ENCODE measurements at regions not wholly inside any gene's neighbourhood (a gene's known extent, or its start where the extent isn't known, plus 50 kb on each side); places are given as distances from the start of the nearest gene placed in this dataset.

DNA sequence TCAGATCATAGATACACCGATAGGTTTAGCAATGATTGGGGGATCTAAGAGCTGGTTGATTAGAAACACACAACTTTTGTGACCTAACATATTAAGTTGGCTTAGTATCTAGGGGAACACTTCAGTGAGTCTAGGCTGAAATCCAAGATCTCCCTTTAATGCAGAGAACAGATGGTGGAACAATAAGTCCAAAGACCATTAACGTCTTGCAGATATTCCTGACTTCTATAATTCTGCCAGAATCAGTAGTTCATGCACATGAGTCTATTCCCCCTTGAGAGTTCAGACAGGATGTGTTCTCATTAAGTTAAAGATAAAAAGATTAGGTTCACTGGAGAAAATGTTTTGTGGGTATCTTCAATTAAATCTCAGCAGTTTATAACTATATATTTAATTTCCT, 506.5 kb downstream of the TSN start:
- ATAC-seq = no peak
- no peak for DNase-seq (ENCODE audit: low spot score in 2 of 2)
- no peaks in the 10 kb centered on the region for H3K36me3 Mint-ChIP-seq
- no peak overlapping the region for H3K27ac Mint-ChIP-seq
- H3K9me3 Mint-ChIP-seq = no peaks in the 10 kb centered on the region

GRCh38 chr2:122263746-122264145, 508.3 kb downstream of the TSN start:
- H3K36me3 Mint-ChIP-seq = no peaks in the 10 kb centered on the region
- H3K9me3 Mint-ChIP-seq = no peaks in the 10 kb centered on the region
- ATAC-seq (no peak), DNase-seq (ENCODE audit: low spot score in 2 of 2) (no peak)
- H3K27ac Mint-ChIP-seq = no peak overlapping the region

DNA sequence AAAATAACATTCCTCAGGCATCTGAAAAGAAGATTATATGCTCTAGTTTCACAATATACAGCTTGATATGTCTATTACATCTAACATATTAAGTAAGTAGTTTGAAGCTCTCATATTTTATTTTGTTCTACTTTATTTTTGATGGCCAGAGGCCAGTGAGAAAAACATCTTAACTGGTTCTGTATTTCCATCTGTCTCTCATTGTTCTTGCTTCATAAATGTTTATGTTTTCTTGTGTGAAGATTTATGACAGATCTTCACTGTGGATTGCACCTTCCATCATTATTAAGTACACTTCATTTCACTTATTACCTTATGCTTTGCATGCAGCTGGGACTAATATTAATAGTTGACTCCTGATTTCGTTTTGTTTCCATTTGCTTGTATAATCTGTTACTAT, 511.2 kb downstream of the TSN start:
- Mint-ChIP-seq H3K36me3 (no peaks in the 10 kb centered on the region), H3K9me3 (no peaks in the 10 kb centered on the region), H3K27ac (no peak overlapping the region)
- no peak for ATAC-seq
- DNase-seq (ENCODE audit: low spot score in 2 of 2) = no peak

GRCh38 chr2:122267947-122268346, 512.5 kb downstream of the TSN start:
- H3K27ac Mint-ChIP-seq = no peak overlapping the region
- DNase-seq (ENCODE audit: low spot score in 2 of 2) = no peak
- H3K36me3 Mint-ChIP-seq = no peaks in the 10 kb centered on the region
- peaks cover 0 to under 1% of the 10 kb centered on the region in 2 donors for H3K9me3 Mint-ChIP-seq
- ATAC-seq = no peak

- peaks cover 5 to 9% of the 10 kb centered on the region in 2 donors for H3K9me3 Mint-ChIP-seq
- no peak for ATAC-seq
- H3K27ac Mint-ChIP-seq = no peak overlapping the region
- DNase-seq (ENCODE audit: low spot score in 2 of 2) = no peak
- no peaks in the 10 kb centered on the region for H3K36me3 Mint-ChIP-seq
These were observed 518.5 kb downstream of the TSN start for GRCh38 chr2:122273785-122274419.

DNA sequence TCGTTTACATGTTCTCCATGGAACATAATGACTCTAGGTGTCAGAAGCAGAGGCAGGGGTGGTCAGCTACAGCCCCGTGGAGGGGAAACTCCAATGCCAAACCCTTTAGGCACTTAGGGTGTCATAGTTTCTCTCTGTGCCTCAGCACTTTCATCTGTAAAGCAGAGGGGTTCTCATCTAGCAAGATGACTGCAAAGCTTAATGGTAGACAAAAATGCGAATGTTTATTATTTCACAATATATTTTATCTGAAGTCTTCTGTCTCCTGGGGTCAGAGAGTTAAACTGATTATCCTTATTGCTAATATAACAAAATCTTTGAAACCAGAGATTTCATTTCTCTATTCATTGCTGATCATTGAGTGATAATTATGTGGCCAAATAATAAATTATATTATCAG, 522.5 kb downstream of the TSN start:
- peaks cover 9 to 17% of the 10 kb centered on the region in 2 donors for H3K9me3 Mint-ChIP-seq
- ATAC-seq = no peak
- no peak overlapping the region for H3K27ac Mint-ChIP-seq
- H3K36me3 Mint-ChIP-seq = no peaks in the 10 kb centered on the region
- no peak for DNase-seq (ENCODE audit: low spot score in 2 of 2)

DNA sequence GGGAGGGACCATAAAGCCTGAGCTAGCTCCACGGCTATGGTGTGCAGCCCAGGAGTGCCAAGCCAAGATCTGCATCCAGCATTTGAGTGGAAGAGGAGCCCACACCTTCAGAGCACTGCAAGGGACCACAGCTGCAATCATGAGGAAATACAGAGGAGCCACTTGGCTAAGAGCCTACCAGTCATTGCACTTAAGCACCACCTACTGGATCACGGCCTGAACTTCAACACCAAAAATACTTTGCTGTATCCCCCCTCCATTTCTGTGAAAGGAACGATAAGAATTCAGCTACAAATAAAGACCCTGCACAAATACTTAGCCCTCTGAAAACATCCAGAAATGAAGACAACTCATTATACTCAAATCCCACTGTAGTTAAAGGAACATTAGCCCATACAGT, 545.3 kb downstream of the TSN start:
- ATAC-seq (no peak), DNase-seq (ENCODE audit: low spot score in 2 of 2) (no peak)
- Mint-ChIP-seq H3K9me3 (peaks cover 19 to 42% of the 10 kb centered on the region in 2 donors), H3K36me3 (peaks cover 0 to 4% of the 10 kb centered on the region in 2 donors), H3K27ac (no peak overlapping the region)

DNA sequence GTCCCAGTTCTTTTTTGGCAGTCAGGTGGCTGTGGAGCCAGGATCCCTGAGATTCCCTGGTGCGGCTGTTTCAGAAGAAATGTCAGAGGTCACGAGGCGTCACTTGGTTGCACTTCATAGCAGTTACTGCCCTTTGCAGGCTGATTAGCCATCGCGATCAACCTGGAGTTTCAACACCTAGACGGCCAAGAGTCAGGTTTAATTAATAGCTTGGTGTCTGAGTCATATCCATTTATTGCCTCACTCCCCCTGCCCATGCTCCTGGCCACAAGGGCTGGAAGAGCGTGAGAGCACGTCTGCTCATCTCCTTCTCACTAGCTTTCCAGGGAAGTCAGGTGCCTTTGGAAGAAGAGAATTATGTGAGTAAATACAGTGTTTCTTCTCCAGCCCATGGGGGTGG, 552.3 kb downstream of the TSN start:
- Mint-ChIP-seq H3K9me3 (peaks cover 4 to 15% of the 10 kb centered on the region in 2 donors), H3K27ac (no peak overlapping the region), H3K36me3 (no peaks in the 10 kb centered on the region)
- ATAC-seq (no peak), DNase-seq (ENCODE audit: low spot score in 2 of 2) (no peak)

DNA sequence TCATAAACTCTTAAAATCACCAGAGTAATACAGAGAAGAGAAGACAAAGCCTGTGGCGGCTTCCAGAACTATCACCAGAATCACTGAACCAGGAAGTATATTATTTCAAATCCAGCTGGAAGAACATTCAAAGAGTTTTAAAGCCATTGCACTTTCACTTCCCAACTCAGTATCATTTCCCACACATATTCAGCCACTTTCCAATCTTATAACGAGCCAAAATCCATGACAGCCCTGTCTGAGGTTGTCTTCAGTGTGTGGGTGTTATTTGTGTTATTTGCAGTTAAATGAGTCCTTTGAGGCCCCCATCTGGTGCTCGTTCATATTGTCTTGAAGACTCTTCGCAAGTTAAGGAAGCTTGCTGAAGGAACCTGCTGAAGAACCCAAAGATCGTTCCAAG, 559.9 kb downstream of the TSN start:
- Mint-ChIP-seq H3K9me3 (peaks cover 7 to 8% of the 10 kb centered on the region in 2 donors), H3K27ac (no peak overlapping the region), H3K36me3 (no peaks in the 10 kb centered on the region)
- no peak for ATAC-seq
- no peak for DNase-seq (ENCODE audit: low spot score in 2 of 2)

- DNase-seq (ENCODE audit: low spot score in 2 of 2) (no peak), ATAC-seq (no peak)
- Mint-ChIP-seq H3K9me3 (peaks cover 7 to 17% of the 10 kb centered on the region in 2 donors), H3K36me3 (no peaks in the 10 kb centered on the region), H3K27ac (no peak overlapping the region)
These were observed 564.2 kb downstream of the TSN start for GRCh38 chr2:122319539-122320132.

DNA sequence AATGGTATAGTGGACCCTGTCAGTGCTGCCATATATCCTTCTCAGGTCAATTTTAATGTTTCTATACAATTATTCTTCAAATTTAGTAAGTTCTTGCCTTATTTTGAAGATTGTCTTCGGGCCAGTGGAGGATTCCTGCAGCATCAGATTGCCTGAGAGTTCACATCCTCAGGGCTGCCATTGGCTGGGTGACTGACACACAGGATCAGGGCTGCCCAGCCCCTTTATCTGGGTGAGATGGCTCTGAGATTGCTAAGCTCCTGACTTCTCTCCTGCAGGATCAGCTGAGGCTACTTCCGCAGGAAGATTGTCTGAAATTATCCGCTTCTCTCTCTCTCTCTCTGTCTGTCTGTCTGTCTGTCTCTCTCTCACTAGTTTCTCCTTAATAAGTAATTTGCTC, 567.4 kb downstream of the TSN start:
- Mint-ChIP-seq H3K9me3 (peaks cover 4 to 12% of the 10 kb centered on the region in 2 donors), H3K27ac (no peak overlapping the region), H3K36me3 (no peaks in the 10 kb centered on the region)
- DNase-seq (ENCODE audit: low spot score in 2 of 2) (no peak), ATAC-seq (no peak)

GRCh38 chr2:122323927-122324326, 568.5 kb downstream of the TSN start:
- no peaks in the 10 kb centered on the region for H3K36me3 Mint-ChIP-seq
- H3K27ac Mint-ChIP-seq = no peak overlapping the region
- ATAC-seq = no peak
- H3K9me3 Mint-ChIP-seq = peaks cover 0 to 13% of the 10 kb centered on the region in 2 donors
- no peak for DNase-seq (ENCODE audit: low spot score in 2 of 2)

DNA sequence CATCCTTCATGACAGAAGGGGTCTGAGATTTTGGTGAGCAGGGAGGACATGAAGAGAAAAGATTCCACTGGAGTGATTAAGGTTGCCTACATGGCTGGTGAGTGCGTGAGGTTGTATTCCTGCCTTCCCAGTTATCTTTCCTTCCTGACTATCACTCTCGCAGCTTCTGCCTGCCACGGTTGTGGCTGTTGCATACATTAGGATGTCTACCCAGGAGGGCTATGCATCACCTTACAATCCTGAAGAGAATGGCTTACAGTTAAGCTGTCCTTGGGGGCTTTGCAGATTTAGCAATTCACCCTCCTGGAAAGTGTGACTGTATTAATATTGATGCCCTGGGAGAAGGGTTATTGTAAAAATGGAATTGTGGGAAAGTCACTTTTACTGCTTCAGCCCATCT, 571.0 kb downstream of the TSN start:
- Mint-ChIP-seq H3K9me3 (peaks cover under 1 to 8% of the 10 kb centered on the region in 2 donors), H3K27ac (no peak overlapping the region), H3K36me3 (no peaks in the 10 kb centered on the region)
- DNase-seq (ENCODE audit: low spot score in 2 of 2) (no peak), ATAC-seq (no peak)

DNA sequence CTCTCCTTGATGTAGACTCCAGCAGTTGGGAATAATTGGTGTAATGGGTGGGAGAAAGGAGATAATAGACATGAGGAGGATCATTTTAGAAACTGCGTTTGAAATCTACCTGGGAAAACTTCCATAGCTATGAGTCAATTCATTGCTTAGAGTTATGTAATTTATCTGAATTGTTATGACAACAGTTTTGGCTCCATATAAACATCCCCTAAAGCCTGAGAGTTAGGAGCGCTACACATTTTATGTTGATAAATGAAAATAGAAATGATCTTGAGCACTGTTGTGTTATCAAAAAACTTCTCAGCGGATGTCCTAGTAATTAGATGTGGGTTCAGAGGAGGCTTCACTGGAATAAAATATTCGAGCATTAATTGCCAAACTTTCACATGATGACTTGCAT, 573.4 kb downstream of the TSN start:
- DNase-seq (ENCODE audit: low spot score in 2 of 2) = no peak
- Mint-ChIP-seq H3K27ac (no peak overlapping the region), H3K9me3 (peaks cover 4 to 11% of the 10 kb centered on the region in 2 donors), H3K36me3 (no peaks in the 10 kb centered on the region)
- ATAC-seq = no peak

GRCh38 chr2:122329278-122329677, 573.8 kb downstream of the TSN start:
- H3K27ac Mint-ChIP-seq = no peak overlapping the region
- peaks cover 4 to 16% of the 10 kb centered on the region in 2 donors for H3K9me3 Mint-ChIP-seq
- ATAC-seq = no peak
- DNase-seq (ENCODE audit: low spot score in 2 of 2) = no peak
- no peaks in the 10 kb centered on the region for H3K36me3 Mint-ChIP-seq

DNA sequence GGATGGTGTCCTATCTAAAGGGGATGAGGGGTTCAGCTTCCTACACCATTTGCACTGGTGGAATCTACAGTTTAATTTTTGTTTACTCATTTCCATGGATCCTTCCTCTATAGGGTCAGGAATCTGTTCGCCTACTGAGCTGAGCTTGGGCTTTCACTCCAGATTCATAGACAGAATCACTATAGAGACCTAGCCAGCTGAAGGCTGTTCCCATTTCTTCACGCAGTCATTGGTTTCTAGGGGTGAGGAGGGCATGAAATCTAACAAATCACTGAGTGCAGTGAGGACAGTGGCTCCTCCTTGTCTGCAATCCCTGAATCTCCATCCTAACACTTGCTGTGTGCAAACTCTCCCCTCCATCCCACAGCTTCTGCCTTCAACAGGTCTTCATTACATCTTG, 578.5 kb downstream of the TSN start:
- H3K9me3 Mint-ChIP-seq = peaks cover 4 to 11% of the 10 kb centered on the region in 2 donors
- DNase-seq (ENCODE audit: low spot score in 2 of 2) = no peak
- no peak for ATAC-seq
- H3K36me3 Mint-ChIP-seq = no peaks in the 10 kb centered on the region
- H3K27ac Mint-ChIP-seq = no peak overlapping the region

GRCh38 chr2:122338000-122338399, 582.5 kb downstream of the TSN start:
- Mint-ChIP-seq H3K9me3 (peaks cover 0 to 6% of the 10 kb centered on the region in 2 donors), H3K27ac (no peak overlapping the region), H3K36me3 (no peaks in the 10 kb centered on the region)
- ATAC-seq (no peak), DNase-seq (ENCODE audit: low spot score in 2 of 2) (no peak)

DNA sequence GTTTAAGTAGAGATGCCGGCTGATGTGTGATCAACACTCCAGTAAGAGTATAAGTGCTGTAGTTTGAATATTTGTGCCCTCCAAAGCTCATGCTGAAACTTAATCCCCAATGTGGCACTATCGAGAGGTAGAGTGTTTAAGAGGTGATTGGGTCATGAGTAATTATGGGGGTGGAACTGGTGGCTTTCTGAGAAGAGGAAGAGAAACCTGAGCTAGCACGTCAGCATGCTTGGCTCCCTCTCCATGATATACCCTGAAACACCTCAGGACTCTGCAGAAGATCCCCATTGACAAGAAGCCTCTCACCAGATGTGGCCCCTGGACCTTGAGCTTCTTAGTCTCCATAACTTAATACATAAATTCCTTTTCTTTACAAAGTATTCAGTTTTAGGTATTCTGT, 584.8 kb downstream of the TSN start:
- Mint-ChIP-seq H3K27ac (no peak overlapping the region), H3K9me3 (peaks cover 2% of the 10 kb centered on the region in 2 donors)
- ATAC-seq = no peak

More for the DNA sequence above, 584.8 kb downstream of the TSN start:
- H3K36me3 Mint-ChIP-seq = no peaks in the 10 kb centered on the region
- no peak for DNase-seq (ENCODE audit: low spot score in 2 of 2)
